CD14-positive monocyte (primary cell): ENCODE measurements at regions not wholly inside any gene's neighbourhood (a gene's known extent, or its start where the extent isn't known, plus 50 kb on each side); places are given as distances from the start of the nearest gene placed in this dataset.
A peak's percentile ranks its signal among the peaks of the same experiment; 100 is the strongest.

Experiments used
- DNase-seq, 3 donors: peaks; one replicate each; pipeline ENCODE4 v3.0.0-alpha.2; 2011 to 2022
- H2AFZ ChIP-seq: 2 replicates; pipeline ENCODE4 v1.6.0; 2012; ENCODE audit warnings: mild to moderate bottlenecking, low read depth, low read length, inconsistent platforms; ENCODE audit not compliant: insufficient read depth, poor library complexity, severe bottlenecking
- H3K27ac ChIP-seq, 2 donors: 1 replicate in 1 of 2; 2 replicates in 1 of 2; pipeline ENCODE4 v1.5.1; 2012 to 2013; ENCODE audit warnings: low read length in 2 of 2, control low read depth in 1 of 2, inconsistent platforms in 1 of 2, low read depth in 1 of 2, mild to moderate bottlenecking in 1 of 2
- H3K27me3 ChIP-seq, 2 donors: one replicate each; pipeline versions ENCODE4 v1.6.0 to v1.6.1; 2011 to 2013; ENCODE audit warnings: low read length in 2 of 2; ENCODE audit not compliant: control insufficient read depth in 2 of 2, insufficient read depth in 2 of 2
- H3K36me3 ChIP-seq, 2 donors: replicated peaks in 1 of 2; 1 replicate in 1 of 2; 2 replicates in 1 of 2; pipeline versions ENCODE4 v1.5.1 to v1.6.1; 2012 to 2013; ENCODE audit warnings: low read length in 2 of 2, control low read depth in 1 of 2, inconsistent platforms in 1 of 2, mild to moderate bottlenecking in 1 of 2; ENCODE audit not compliant: insufficient read depth in 2 of 2, control insufficient read depth in 1 of 2
- H3K4me1 ChIP-seq, 2 donors: 1 replicate in 1 of 2; 2 replicates in 1 of 2; pipeline versions ENCODE4 v1.5.1 to v1.6.1; 2012 to 2013; ENCODE audit warnings: low read length in 2 of 2, control low read depth in 1 of 2, inconsistent platforms in 1 of 2, mild to moderate bottlenecking in 1 of 2, moderate library complexity in 1 of 2; ENCODE audit not compliant: insufficient read depth in 2 of 2, control insufficient read depth in 1 of 2
- H3K4me2 ChIP-seq: replicated peaks from 2 replicates; pipeline ENCODE3; 2012; ENCODE audit warnings: low read length, moderate library complexity, mild to moderate bottlenecking; ENCODE audit not compliant: poor library complexity, severe bottlenecking; ENCODE audit errors: extremely low read depth
- H3K4me3 ChIP-seq, 3 experiments: fragments of 200-600 bp in 1 of 3; sonication (generic) in 1 of 3; replicated peaks in 1 of 3; 1 replicate in 2 of 3; 2 replicates in 1 of 3; pipeline ENCODE4 v1.5.1; 2011 to 2013; ENCODE audit warnings: low read length in 3 of 3, mild to moderate bottlenecking in 3 of 3, control low read depth in 2 of 3, low read depth in 2 of 3, inconsistent platforms in 1 of 3, moderate library complexity in 1 of 3
- H3K79me2 ChIP-seq: 2 replicates; pipeline ENCODE4 v1.6.0; 2012; ENCODE audit warnings: mild to moderate bottlenecking, control low read depth, inconsistent platforms, low read length, moderate library complexity; ENCODE audit not compliant: insufficient read depth
- H3K9ac ChIP-seq: 2 replicates; pipeline ENCODE4 v1.6.0; 2017; ENCODE audit warnings: low read length, mild to moderate bottlenecking; ENCODE audit not compliant: insufficient read depth, poor library complexity, severe bottlenecking
- H3K9me3 ChIP-seq, 2 donors: replicated peaks in 1 of 2; 1 replicate in 1 of 2; 2 replicates in 1 of 2; pipeline versions ENCODE4 v1.5.1 to v1.6.1; 2012 to 2013; ENCODE audit warnings: low read length in 2 of 2, control low read depth in 1 of 2; ENCODE audit not compliant: control insufficient read depth in 1 of 2, insufficient read depth in 1 of 2
- H4K20me1 ChIP-seq: 2 replicates; pipeline ENCODE4 v1.6.0; 2012; ENCODE audit warnings: mild to moderate bottlenecking, low read length, control low read depth, moderate library complexity; ENCODE audit not compliant: insufficient read depth
- H3K27ac Mint-ChIP-seq, 7 donors: one replicate each; pipeline ENCODE4 v1.8.0; 2020; ENCODE audit warnings: mild to moderate bottlenecking in 7 of 7, mixed read lengths in 7 of 7, moderate library complexity in 6 of 7, inconsistent platforms in 2 of 7
- H3K27me3 Mint-ChIP-seq, 3 donors: one replicate each; pipeline ENCODE4 v1.8.0; 2021 to 2022; ENCODE audit warnings: low read depth in 3 of 3, mild to moderate bottlenecking in 3 of 3, mixed read lengths in 3 of 3, moderate library complexity in 3 of 3, inconsistent platforms in 1 of 3
- H3K36me3 Mint-ChIP-seq, 2 donors: one replicate each; pipeline ENCODE4 v1.8.0; 2020; ENCODE audit warnings: mixed read lengths in 2 of 2, inconsistent platforms in 1 of 2, mild to moderate bottlenecking in 1 of 2
- H3K4me1 Mint-ChIP-seq: one replicate; pipeline ENCODE4 v1.8.0; 2020; ENCODE audit warnings: mild to moderate bottlenecking, mixed read lengths
- H3K4me3 Mint-ChIP-seq, 2 donors: one replicate each; pipeline ENCODE4 v1.8.0; 2020; ENCODE audit warnings: mild to moderate bottlenecking in 2 of 2, mixed read lengths in 2 of 2, moderate library complexity in 1 of 2
- H3K9me3 Mint-ChIP-seq, 7 donors: one replicate each; pipeline ENCODE4 v1.8.0; 2020 to 2022; ENCODE audit warnings: mixed read lengths in 7 of 7, mild to moderate bottlenecking in 6 of 7, moderate library complexity in 6 of 7, inconsistent platforms in 2 of 7
- CTCF ChIP-seq: fragments of 200-600 bp; IDR thresholded peaks from one replicate; pipeline ENCODE4 v1.8.0; 2022; ENCODE audit warnings: antibody characterized with exemption, mild to moderate bottlenecking
- WGBS: methylation state at CpG from one replicate; pipeline ENCODE4 v1.1.5; 2013; ENCODE audit warnings: missing lambda C conversion rate; ENCODE audit not compliant: insufficient coverage; 5-methylcytosine and 5-hydroxymethylcytosine counted together
- intact Hi-C, 2 donors: fragments of 100-400 bp; cut with micrococcal nuclease; formaldehyde crosslinking; loops; one replicate each; pipeline versions ENCODE4 v1.15.0 to v1.15.1; 2023

GRCh38 chrX:102784550-102784949 is 64.0 kb downstream of the GPRASP3 start:
- TF ChIP-seq CTCF: no peak
- peak overlapping the region in 1 of 7 donors; percentile 33 for H3K27ac Mint-ChIP-seq
- no peak overlapping the region for H3K9ac ChIP-seq
- peaks cover 2 to 8% (median 4%) of the 10 kb centered on the region in 7 donors for H3K9me3 Mint-ChIP-seq
- H3K4me1 Mint-ChIP-seq: no peaks in the 10 kb centered on the region
- H4K20me1 ChIP-seq: no peaks in the 10 kb centered on the region
- H3K9me3 ChIP-seq: no peaks in the 10 kb centered on the region
- H3K36me3 Mint-ChIP-seq: peaks cover 4 to 6% of the 10 kb centered on the region in 2 donors
- WGBS: 100% methylated on average over 1 of the region's 4 CpGs
- no peaks in the 10 kb centered on the region for H3K27me3 Mint-ChIP-seq
- H2AFZ ChIP-seq: no peak overlapping the region
- no peak overlapping the region for H3K27ac ChIP-seq
- H3K4me3 ChIP-seq: no peak overlapping the region
- H3K36me3 ChIP-seq: no peaks in the 10 kb centered on the region
- H3K4me1 ChIP-seq: no peaks in the 10 kb centered on the region
- no peak overlapping the region for H3K4me2 ChIP-seq
- no peaks in the 10 kb centered on the region for H3K79me2 ChIP-seq
- DNase-seq: no peak
- no peak overlapping the region for H3K4me3 Mint-ChIP-seq
- H3K27me3 ChIP-seq: no peaks in the 10 kb centered on the region
- intact Hi-C loops: no loop called here

- no CpG with 5 or more reads among the region's 1 CpG for WGBS
- Histone ChIP-seq H2AFZ (no peak overlapping the region), H3K9me3 (no peaks in the 10 kb centered on the region), H3K4me2 (no peak overlapping the region), H4K20me1 (no peaks in the 10 kb centered on the region), H3K9ac (no peak overlapping the region), H3K79me2 (no peaks in the 10 kb centered on the region), H3K36me3 (no peaks in the 10 kb centered on the region), H3K27me3 (no peaks in the 10 kb centered on the region), H3K4me1 (no peaks in the 10 kb centered on the region), H3K27ac (no peak overlapping the region), H3K4me3 (no peak overlapping the region)
- Mint-ChIP-seq H3K27ac (no peak overlapping the region), H3K36me3 (peaks cover 4 to 6% of the 10 kb centered on the region in 2 donors), H3K4me1 (no peaks in the 10 kb centered on the region), H3K9me3 (peaks cover 0 to 9% (median 4%) of the 10 kb centered on the region in 7 donors), H3K27me3 (no peaks in the 10 kb centered on the region), H3K4me3 (no peak overlapping the region)
- no peak for TF ChIP-seq CTCF
- intact Hi-C loops: no loop called here
- DNase-seq: no peak
Observed at GRCh38 chrX:102787283-102787682, 66.7 kb downstream of the GPRASP3 start.
